ENCODE measurements at regions not wholly inside any gene's neighbourhood (a gene's known extent, or its start where the extent isn't known, plus 50 kb on each side); places are given as distances from the start of the nearest gene placed in this dataset.

GRCh38 chr6:7484666-7485065 is 56.8 kb upstream of the DSP start:
- TF ChIP-seq ARNT (IDR thresholded peaks at IDR 0.05) (no peak), ELF4 (IDR thresholded peaks at IDR 0.05) (no peak), SP1 (IDR thresholded peaks at IDR 0.05) (no peak), SUZ12 (IDR thresholded peaks at IDR 0.05) (no peak), NFRKB (IDR thresholded peaks at IDR 0.05) (no peak), HDGF (IDR thresholded peaks at IDR 0.05; ENCODE audit: borderline replicate concordance) (no peak), TARDBP (IDR thresholded peaks at IDR 0.05) (no peak), BHLHE40 (IDR thresholded peaks at IDR 0.05; ENCODE audit: borderline replicate concordance) (no peak), ZNF384 (IDR thresholded peaks at IDR 0.05) (no peak), FOXA1 (IDR thresholded peaks at IDR 0.05) (no peak), FOXK2 (IDR thresholded peaks at IDR 0.05) (no peak), CTBP1 (IDR thresholded peaks at IDR 0.05; ENCODE audit: borderline replicate concordance) (no peak)

All from HEK293T (cell line).